Osteoblast (primary cell): ENCODE measurements at regions not wholly inside any gene's neighbourhood (a gene's known extent, or its start where the extent isn't known, plus 50 kb on each side); places are given as distances from the start of the nearest gene placed in this dataset.

Experiments used
- DNase-seq: peaks from one replicate; pipeline ENCODE4 v3.0.0; 2011; ENCODE audit warnings: low spot score, mixed read lengths; ENCODE audit not compliant: insufficient read length; ENCODE audit errors: missing footprints
- H2AFZ ChIP-seq: 2 replicates; pipeline ENCODE4 v1.6.0; 2011; ENCODE audit warnings: mild to moderate bottlenecking, low read length
- H3K27ac ChIP-seq: 2 replicates; pipeline ENCODE4 v1.5.1; 2011; ENCODE audit warnings: mild to moderate bottlenecking, low read depth, low read length, moderate library complexity
- H3K27me3 ChIP-seq: 2 replicates; pipeline ENCODE4 v1.6.0; 2012; ENCODE audit warnings: mild to moderate bottlenecking, control low read depth, inconsistent platforms, low read length, moderate library complexity; ENCODE audit not compliant: insufficient read depth
- H3K36me3 ChIP-seq: 2 replicates; pipeline ENCODE4 v1.5.1; 2011; ENCODE audit warnings: mild to moderate bottlenecking, low read length, control low read depth, moderate library complexity; ENCODE audit not compliant: insufficient read depth
- H3K4me1 ChIP-seq: 2 replicates; pipeline ENCODE4 v1.5.1; 2011; ENCODE audit warnings: mild to moderate bottlenecking, low read length, control low read depth, moderate library complexity; ENCODE audit not compliant: insufficient read depth
- H3K4me2 ChIP-seq: 2 replicates; pipeline ENCODE4 v1.6.0; 2011; ENCODE audit warnings: mild to moderate bottlenecking, low read length; ENCODE audit not compliant: insufficient read depth
- H3K4me3 ChIP-seq: fragments of 200-600 bp; sonication (generic); 3 replicates; pipeline ENCODE4 v1.5.1; 2012; ENCODE audit warnings: mild to moderate bottlenecking, low read length, inconsistent platforms; ENCODE audit not compliant: insufficient read depth
- H3K79me2 ChIP-seq: 2 replicates; pipeline ENCODE4 v1.6.0; 2012; ENCODE audit warnings: mild to moderate bottlenecking, low read length, control low read depth, inconsistent platforms; ENCODE audit not compliant: insufficient read depth
- H3K9me3 ChIP-seq: 2 replicates; pipeline ENCODE4 v1.5.1; 2011; ENCODE audit warnings: low read depth, low read length, control low read depth
- H4K20me1 ChIP-seq: 2 replicates; pipeline ENCODE4 v1.6.0; 2012; ENCODE audit warnings: mild to moderate bottlenecking, low read length, control low read depth; ENCODE audit not compliant: insufficient read depth
- CTCF ChIP-seq: IDR thresholded peaks from 2 replicates; pipeline ENCODE4 v1.5.1; 2011; ENCODE audit warnings: mild to moderate bottlenecking, low read depth, low read length, moderate library complexity; ENCODE audit errors: extremely low read depth

- H3K79me2 ChIP-seq = no peaks in the 10 kb centered on the region
- no peak overlapping the region for H2AFZ ChIP-seq
- H3K4me2 ChIP-seq = no peak overlapping the region
- no peak for TF ChIP-seq CTCF
- H3K9me3 ChIP-seq = no peaks in the 10 kb centered on the region
- H3K4me3 ChIP-seq = no peak overlapping the region
- no peak for DNase-seq
- no peaks in the 10 kb centered on the region for H3K27me3 ChIP-seq
- no peaks in the 10 kb centered on the region for H3K36me3 ChIP-seq
- peaks cover 12% of the 10 kb centered on the region for H3K4me1 ChIP-seq
- no peak overlapping the region for H3K27ac ChIP-seq
- no peaks in the 10 kb centered on the region for H4K20me1 ChIP-seq
These were observed 346.8 kb upstream of the MEOX2 start for GRCh38 chr7:16033233-16033632.

- no peaks in the 10 kb centered on the region for H3K27me3 ChIP-seq
- peaks cover 34% of the 10 kb centered on the region for H3K4me1 ChIP-seq
- no peak overlapping the region for H3K4me3 ChIP-seq
- TF ChIP-seq CTCF = no peak
- DNase-seq = no peak
- H3K4me2 ChIP-seq = no peak overlapping the region
- no peaks in the 10 kb centered on the region for H3K36me3 ChIP-seq
- H2AFZ ChIP-seq = no peak overlapping the region
- H4K20me1 ChIP-seq = no peaks in the 10 kb centered on the region
- no peaks in the 10 kb centered on the region for H3K9me3 ChIP-seq
- no peak overlapping the region for H3K27ac ChIP-seq
- no peaks in the 10 kb centered on the region for H3K79me2 ChIP-seq
These were observed 342.2 kb upstream of the MEOX2 start for GRCh38 chr7:16028636-16029035.

- TF ChIP-seq CTCF = no peak
These were observed 341.6 kb upstream of the MEOX2 start for GRCh38 chr7:16028103-16028502.

GRCh38 chr7:16027396-16027795 is 340.9 kb upstream of the MEOX2 start:
- no peak overlapping the region for H3K4me3 ChIP-seq
- no peaks in the 10 kb centered on the region for H3K79me2 ChIP-seq
- TF ChIP-seq CTCF = no peak
- no peaks in the 10 kb centered on the region for H4K20me1 ChIP-seq
- H3K27ac ChIP-seq = peak overlapping the region; percentile 77
- peaks cover 34% of the 10 kb centered on the region for H3K4me1 ChIP-seq
- no peaks in the 10 kb centered on the region for H3K9me3 ChIP-seq
- H3K4me2 ChIP-seq = peak overlapping the region; percentile 34
- no peaks in the 10 kb centered on the region for H3K36me3 ChIP-seq
- no peak overlapping the region for H2AFZ ChIP-seq
- H3K27me3 ChIP-seq = no peaks in the 10 kb centered on the region
- DNase-seq = no peak

More at GRCh38 chr7:16028103-16028502, 341.6 kb upstream of the MEOX2 start:
- Histone ChIP-seq H3K27ac (peak overlapping the region; percentile 77), H3K4me3 (no peak overlapping the region), H4K20me1 (no peaks in the 10 kb centered on the region), H3K79me2 (no peaks in the 10 kb centered on the region), H3K9me3 (no peaks in the 10 kb centered on the region), H3K4me2 (peak overlapping the region; percentile 34), H3K4me1 (peaks cover 34% of the 10 kb centered on the region), H3K36me3 (no peaks in the 10 kb centered on the region), H3K27me3 (no peaks in the 10 kb centered on the region), H2AFZ (no peak overlapping the region)
- DNase-seq = peak; percentile 35
